Right hindlimb (tissue), 1 donor: ENCODE measurements at regions not wholly inside any gene's neighbourhood (a gene's known extent, or its start where the extent isn't known, plus 50 kb on each side); places are given as distances from the start of the nearest gene placed in this dataset.
"Not testable (repeated sequence)": the region's sequence is repeated elsewhere in the genome, so short reads cannot be mapped to it uniquely, and the experiment has no call there.

Source experiments
- DNase-seq: peaks from one replicate; pipeline ENCODE4 v3.0.0-alpha.2; 2018

DNA sequence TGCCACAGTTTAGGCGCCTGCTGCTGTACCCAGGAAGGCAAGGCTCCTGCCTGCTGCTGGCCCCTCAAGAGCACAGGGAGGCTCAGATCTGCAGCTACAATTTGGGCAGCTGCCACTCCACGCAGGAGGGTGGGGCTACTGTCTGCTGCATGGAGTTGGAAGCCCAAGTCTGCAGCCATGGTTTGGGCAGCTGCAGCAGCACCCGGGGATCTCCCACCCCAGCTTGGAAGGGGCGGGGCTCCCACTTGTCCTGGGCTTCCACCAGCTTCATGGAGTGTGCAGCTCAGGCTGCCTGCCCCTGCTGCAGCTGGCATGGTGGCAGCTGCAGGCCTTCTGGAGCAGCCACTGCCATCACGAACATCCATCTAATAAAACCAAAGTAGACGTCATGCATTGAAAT, 512.9 kb downstream of the PYDC2 start:
- DNase-seq, result no peak

DNA sequence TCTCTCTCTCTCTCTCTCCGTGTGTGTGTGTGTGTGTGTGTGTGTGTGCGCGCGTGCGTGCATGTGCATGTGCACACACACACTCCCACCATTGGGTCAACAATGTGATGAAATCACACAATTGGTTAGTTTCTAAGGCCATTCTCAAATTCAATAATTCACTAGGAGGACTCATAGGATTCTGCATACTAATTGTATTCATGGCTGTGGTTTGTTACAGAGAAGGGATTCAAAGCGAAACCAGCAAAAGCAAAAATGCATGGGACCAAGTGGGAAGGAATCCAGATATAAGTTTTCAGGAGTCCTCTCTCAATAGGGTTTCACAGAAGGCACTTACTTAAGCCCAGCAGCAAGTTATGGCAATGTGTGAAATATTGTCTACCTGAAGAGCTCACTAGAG, 515.0 kb downstream of the PYDC2 start:
- DNase-seq, result no peak

DNA sequence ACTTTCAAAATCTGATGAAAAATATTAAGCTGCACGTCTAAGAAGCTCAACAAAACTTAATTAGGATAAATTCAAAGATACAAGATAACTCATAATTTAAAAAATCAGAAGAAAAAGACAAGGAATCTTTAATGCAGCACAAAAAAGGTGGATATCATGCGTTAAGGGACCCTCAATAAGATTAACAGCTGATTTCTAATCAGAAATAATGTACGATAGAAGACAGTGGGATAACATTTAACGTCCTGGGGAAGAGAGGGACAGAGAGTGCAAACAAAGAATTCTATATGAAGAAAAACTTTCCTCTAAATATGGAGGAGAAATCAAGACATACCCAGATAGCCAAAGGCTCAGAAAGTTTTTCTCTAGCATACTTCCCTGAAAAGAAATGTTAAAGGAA, 519.5 kb downstream of the PYDC2 start:
- DNase-seq, result no peak

- no peak for DNase-seq
These were observed 521.5 kb downstream of the PYDC2 start for GRCh38 chr3:191982481-191982880.

DNA sequence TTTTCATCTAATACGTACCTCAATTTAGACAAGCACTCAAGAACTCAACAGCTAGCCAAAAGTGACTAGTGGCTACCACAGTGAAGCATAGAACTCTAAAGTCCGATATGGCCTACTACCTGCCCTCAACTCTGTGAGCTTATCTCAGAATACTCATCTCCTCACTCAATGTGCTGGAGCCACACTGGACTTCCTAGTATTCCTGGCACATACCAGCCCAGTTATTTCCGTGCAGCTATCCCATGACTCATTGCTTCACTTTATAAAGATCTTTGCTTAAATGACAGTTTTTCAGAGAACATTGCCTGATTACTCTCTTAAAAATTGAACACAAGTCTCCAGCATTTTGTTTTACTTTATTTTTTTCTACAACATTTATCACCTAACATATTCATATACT, 524.7 kb downstream of the PYDC2 start:
- no peak for DNase-seq

DNA sequence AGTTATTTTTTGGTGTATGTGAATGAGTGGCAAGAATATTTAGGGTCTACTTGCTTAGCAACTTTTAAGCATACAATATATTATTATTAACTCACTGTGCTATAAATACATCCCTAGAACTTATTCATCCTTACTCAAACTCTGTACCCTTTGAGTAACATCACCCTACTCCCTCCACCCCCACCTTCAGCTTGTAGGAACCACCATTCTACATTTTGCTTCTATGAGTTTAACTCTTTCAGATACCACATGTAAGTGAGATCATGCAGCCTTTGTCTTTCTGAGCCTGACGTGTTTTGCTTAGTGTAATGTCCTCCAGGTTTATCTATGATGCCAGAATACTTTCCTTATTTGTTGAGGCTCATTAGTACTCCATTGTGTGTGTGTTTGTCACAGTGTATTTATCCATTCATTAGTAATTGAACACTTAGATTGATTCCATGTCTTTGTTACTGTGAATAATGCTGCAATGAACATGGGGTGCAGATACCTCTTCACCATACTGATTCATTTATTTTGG, 526.9 kb downstream of the PYDC2 start:
- no peak for DNase-seq

DNA sequence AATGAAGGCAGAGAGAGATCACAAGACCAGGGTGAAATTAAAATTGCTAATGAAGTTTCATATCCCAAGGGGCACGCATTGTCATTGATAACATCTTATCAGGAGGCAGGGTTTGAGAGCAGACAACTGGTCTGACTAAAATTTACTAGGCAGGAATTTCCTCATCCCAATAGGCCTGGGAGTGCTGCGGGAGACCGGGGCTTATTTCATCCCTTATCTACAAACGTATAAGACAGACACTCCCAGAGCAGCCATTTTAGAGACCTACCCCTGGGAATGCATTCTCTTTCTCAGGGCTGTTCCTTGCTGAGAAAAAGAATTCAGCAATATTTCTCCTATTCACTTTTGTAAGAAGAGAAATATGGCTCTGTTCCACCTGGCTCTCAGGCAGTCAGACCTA, 533.0 kb downstream of the PYDC2 start:
- not testable (repeated sequence) for DNase-seq

DNA sequence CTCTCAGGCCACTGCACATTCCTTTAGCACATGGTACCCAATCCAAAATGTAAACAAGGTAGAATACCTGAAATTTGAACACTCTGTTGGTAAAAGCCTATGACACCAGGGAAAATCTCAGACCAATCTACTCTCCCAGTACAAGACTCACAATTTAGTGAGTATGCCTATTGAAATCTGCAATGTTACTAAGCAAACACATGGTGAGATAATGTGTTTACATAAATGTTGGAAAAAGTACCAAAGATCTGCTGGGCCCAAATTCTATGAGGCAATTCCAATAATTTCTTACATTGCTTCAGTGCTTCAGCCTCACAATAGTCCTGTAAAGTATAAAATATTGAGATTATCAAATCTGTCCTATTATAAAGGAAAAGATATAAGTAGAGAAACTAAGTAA, 536.1 kb downstream of the PYDC2 start:
- no peak for DNase-seq

DNA sequence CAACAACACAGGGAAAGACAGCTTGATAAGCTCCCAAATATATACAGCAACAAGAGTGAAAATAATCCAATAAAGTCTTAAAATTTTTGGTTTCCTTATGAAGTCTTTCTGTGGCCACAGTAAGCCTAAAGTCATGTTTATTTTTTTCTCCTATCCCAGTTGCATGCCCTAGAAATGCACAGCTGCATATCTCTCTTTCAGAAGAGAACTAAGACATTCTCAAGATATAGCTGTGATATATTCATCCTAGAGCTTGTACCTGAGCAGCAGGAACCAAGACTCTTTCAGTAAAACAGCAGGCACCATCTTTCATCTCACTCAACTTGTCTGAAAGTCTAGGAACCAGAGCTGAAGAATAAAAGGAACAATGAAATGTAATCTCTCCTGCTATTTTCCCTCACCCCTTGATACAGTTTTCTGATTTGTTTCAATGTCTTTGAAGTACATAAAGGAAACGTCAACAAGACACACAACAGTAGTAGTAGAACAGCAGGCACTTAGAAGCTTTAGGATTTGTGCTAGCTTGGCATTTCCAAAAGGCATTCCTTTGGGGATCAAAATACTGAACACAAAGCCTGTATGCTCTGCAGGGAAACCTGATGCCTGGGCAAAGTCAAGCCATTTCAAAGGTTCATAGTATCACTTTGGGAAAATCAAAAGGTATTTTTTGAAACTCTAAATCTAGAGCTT, 536.8 kb downstream of the PYDC2 start:
- no peak for DNase-seq

GRCh38 chr3:192001218-192001617, 540.3 kb downstream of the PYDC2 start:
- no peak for DNase-seq

GRCh38 chr3:192005989-192006388, 545.0 kb downstream of the PYDC2 start:
- no peak for DNase-seq

DNA sequence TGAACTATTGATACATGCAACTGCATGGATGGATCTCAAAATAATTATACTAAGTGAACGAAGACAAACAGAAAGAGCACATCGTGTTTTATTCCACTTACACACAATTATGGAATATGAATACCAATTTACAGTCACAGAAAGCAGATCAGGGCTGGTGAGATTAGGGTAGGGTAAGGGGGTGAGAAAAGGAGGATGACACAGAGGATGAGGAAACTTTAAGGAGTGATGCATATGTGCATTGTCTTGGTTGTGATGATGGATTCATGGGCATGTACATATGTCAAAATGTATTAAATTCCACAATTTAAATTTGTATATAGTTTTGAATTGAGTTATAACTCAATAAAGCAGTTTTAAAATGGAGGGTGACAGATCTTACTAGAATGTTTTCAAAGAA, 548.9 kb downstream of the PYDC2 start:
- DNase-seq, result no peak

DNA sequence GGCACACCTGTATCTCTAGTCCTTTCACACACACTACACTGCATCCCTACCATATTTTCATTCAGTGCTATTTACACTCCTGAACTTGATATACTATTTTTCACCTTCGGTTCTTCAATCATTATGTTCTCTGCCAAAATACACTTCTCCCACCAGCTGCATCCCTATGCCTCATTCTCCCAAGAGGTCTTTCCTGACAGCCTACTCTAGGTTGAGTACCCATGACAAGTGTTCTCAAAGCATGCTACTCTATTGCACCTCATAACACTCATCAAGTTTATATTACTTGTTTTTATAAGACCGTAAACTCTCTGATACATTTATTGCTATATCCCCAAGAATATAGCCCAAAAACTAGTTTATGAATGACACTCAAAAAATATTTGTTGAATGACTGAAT, 549.5 kb downstream of the PYDC2 start:
- no peak for DNase-seq

DNA sequence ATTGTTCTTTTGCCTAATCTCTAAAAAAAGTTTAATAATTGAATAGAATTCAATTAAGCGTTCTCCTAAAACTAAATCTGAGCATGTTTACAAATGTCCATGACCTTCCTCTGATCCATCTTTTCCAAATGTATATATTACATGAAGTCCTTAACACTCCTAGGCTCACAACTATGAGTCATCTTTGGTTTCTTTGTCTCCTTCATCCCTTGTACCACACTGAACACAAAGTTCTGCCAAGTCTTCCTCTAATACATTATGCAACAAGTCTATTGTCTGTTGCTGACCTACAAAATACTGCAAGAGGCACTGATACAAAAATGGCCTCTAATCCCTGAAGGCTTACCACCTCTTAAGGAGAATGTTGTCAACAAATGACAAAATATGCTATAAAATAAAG, 550.2 kb downstream of the PYDC2 start:
- DNase-seq, result no peak

DNA sequence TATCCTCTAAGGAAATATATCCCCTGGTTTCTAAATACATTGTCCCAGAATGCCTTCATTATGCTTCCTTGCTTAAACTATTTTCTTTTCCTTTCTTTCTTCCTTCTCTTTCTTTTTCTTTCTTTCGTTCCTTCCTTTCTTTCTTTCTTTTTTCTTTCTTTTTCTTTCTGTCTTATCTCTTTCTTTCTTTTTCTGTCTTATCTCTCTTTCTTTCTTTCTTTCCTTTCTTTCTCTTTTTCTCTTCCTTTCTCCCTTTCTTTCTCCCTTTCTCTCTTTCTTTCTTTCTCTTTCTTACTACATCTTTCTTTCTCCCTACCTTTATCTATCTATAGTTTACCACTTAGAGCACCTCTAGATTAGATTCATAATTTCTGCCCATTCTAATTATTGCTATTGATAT, 552.1 kb downstream of the PYDC2 start:
- no peak for DNase-seq

- DNase-seq, result no peak
These were observed 561.4 kb downstream of the PYDC2 start for GRCh38 chr3:192022412-192022811.

GRCh38 chr3:192024751-192025150, 563.8 kb downstream of the PYDC2 start:
- DNase-seq, result no peak

DNA sequence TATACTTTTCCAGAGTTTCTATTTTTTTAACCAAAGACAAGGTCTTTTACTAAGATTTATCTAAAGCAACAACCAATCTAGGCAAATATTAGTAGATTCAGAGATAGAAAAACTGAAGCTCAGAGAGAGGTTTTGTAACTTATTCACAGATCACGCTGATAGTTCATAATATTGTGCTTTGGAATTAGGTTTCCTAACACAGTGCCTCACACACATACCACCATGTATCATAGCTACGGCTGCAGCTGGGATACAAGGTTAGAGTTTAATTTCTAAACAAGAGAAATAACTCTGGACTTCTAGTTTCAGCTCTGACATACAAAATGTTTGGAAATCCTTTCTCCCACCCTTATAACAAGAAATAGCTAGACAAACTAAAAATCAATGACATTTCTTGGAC, 565.7 kb downstream of the PYDC2 start:
- DNase-seq, result no peak

- no peak for DNase-seq
These were observed 571.0 kb downstream of the PYDC2 start for GRCh38 chr3:192031941-192032340.

DNA sequence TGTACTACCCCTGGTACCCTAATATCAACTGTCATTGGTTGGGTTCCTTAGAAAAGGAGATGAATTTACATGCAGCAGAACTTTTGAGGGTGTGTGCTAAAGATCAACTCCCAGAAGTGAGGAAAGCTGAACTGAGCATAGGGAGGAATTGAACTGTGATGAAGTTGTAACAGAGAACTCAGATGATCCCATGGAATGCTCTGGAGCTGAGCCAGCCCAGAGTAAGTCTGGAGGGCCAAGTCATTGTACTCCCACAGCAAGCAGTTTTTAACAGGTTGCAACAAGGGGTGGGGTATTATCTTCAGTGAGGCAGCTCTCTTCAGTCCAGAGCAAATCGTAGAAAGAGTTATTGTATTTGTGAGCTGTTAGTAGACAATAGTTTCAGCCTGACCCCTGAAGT, 572.3 kb downstream of the PYDC2 start:
- no peak for DNase-seq

GRCh38 chr3:192038726-192039125, 577.8 kb downstream of the PYDC2 start:
- no peak for DNase-seq

DNA sequence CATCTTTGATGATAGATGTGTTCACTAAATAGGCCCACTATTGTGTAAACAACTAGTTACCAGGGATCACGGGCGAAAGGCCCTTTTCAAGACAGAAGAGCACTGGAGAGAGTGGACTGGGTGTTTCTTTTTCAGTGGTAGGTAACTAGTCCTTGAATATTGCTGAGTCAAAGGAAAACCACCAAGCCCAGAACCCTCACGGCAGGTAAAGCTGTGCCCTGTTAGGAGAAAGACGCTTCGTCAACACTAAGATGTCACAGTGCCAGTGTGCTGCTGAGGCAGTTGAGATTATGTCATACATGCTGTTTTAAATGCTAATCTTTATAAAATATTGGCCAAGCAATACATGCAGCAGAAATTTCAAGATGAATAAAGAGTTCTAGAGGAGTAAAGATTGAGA, 578.6 kb downstream of the PYDC2 start:
- DNase-seq, result no peak

DNA sequence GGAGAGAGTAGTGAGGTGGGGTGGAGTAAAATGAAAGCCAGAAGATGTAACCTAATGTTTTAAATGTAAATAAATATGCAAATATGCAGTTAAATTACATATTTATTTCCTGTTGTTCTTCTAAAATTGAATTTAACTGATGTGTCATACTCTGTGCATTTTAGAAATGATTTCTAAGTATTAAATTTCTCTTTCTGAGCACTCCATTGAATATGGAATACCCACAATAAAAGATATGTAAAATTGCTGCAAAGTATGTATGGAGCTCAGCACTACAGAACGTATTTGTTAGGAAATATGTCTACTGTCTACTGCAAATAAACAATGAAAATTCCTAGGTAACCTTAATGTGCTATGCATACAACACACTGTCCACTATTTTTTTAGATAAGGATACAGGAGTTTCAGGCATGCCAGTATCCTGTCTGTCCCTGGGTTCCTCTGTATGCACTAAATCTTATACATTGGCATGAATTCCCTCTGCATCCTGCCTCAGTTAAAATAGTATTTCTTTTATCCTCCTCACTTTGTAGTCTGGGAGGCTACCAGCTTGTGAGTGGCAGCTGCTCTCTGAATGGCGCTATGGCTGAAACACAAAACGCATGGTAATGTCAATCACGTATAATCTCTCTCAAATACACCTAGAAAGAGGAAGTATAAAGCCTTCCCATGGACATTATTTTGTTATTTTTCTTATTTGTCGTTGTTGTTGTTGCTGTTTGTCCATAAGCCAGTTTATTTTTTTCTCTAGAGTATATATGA, 579.5 kb downstream of the PYDC2 start:
- no peak for DNase-seq

DNA sequence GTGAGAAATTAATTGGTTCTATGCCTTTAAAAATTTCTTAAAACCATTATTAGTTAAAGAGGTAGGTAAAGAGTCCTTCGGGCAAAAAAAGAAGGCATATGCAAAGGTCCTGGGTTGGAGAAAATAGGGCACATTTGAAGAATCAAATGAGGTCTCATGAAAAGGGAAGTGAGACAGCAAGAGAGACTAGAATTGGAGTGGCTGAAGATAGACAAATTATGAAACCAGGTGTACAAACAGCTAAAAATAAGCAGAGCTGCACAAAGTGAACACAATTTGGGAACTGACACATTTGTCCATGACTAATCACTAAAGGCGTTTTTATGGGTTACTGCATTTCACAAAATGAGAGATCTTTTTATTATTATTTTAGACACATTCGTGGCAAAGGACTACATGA, 581.2 kb downstream of the PYDC2 start:
- DNase-seq, result no peak

DNA sequence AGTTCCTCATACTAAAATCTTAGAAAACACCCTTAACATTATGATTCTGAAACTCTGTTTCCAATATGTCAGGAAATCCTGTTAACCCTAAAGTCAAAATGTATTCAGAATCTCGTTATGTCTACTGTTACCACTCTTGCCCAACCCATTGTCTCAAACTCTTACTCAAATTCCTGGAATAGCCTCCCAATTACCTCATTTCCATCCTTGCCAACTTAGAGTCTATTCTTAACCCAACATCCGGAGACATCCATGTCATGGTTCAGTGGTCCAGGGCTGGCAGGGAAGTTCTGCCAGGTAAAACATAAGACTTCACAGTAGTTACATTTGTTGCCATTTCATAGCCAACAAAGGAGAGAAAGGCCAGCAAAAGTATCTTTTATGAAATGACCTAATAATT, 593.9 kb downstream of the PYDC2 start:
- no peak for DNase-seq
